HG02642 (cell line): ENCODE measurements at regions not wholly inside any gene's neighbourhood (a gene's known extent, or its start where the extent isn't known, plus 50 kb on each side); places are given as distances from the start of the nearest gene placed in this dataset.

Experiments
- ATAC-seq: cut with Tn5 transposase; IDR thresholded peaks from one replicate; pipeline ENCODE4 v1.9.1; 2021; ENCODE audit warnings: mild to moderate bottlenecking; ENCODE audit not compliant: unreplicated experiment, poor library complexity

- ATAC-seq: no peak
Measured at GRCh38 chr20:60486315-60486714, 528.1 kb downstream of the CDH26 start.

DNA sequence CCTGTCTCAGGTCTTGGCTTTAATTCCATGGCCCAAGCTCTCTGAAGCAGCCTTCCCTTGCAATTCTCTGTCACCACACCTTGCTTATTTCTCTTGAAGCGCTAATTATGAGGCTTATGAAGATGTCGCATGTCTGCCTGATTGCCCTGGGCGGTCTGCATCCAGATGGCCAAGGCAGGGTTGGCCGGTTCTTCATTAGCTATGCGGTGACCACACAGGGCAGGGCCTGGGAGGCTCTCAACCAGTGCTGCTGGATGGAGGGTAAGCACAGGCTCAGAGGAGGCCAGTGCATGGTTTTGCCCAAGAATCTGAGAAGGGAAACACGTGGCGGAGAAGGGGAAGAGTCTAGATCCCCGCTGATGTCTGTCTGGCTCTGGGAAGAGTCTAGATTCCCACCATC, 528.7 kb downstream of the CDH26 start:
- no peak for ATAC-seq

GRCh38 chr20:60490217-60491050, 532.2 kb downstream of the CDH26 start:
- no peak for ATAC-seq

GRCh38 chr20:60491051-60491581, 532.9 kb downstream of the CDH26 start:
- no peak for ATAC-seq

DNA sequence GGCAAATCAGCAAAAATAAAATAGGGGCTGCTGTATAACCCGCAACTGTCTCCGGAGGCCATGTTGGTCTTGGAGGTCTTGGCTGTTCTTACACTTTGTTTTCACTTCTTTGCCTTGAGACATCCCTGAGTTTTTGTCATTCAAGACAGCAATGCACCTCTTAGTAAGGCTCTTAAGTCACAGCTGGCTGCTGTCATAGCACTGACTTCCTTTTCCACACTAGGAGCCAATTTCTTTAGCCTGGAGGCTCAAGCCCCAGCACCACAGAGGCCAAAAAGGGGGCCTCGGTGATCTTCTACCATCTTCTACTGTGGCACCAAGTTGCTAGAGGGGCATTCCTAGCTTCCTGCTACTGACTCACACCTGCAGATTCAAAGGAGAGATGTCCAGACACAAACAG, 536.3 kb downstream of the CDH26 start:
- ATAC-seq: no peak

GRCh38 chr20:60497298-60498035, 539.2 kb downstream of the CDH26 start:
- ATAC-seq: no peak

- ATAC-seq: no peak
Measured at GRCh38 chr20:60500038-60500701, 541.9 kb downstream of the CDH26 start.

DNA sequence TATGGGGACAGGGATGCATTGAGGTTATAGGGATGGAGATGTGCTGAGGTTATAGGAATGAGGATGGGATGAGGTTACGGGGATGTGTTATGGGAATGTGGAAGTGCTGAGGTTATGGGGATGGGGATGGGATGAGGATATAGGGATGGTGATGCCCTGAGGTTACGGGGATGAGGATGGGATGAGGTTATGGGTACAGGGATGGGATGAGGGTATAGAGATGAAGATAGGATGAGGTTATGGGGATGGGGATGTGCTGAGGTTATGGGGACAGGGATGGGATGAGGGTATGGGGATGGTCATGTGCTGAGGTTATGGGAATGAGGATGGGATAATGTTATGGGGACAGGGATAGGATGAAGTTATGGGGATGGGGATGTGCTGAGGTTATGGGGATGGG, 542.8 kb downstream of the CDH26 start:
- ATAC-seq: no peak

- ATAC-seq: no peak
Measured at GRCh38 chr20:60502881-60503280, 544.7 kb downstream of the CDH26 start.

DNA sequence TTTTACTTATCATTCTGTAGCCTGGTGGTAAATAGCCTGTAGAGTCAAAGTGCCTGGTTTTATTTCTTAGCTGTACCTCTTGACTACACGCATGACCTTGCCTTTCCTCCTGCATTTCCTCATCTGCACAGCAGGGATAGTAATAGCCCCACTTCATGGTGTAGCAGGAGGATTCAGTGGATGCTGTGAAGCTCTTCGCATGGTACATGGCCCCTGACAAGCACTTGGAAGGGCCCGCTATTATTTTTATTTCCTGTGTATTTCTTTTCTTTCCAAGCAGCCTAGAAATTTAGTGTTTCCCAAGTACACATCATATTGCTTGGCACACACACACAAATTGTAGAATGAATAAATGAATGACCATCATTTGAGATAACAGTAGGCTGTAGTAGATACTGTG, 547.2 kb downstream of the CDH26 start:
- no peak for ATAC-seq

GRCh38 chr20:60506061-60506460, 547.8 kb downstream of the CDH26 start:
- no peak for ATAC-seq

DNA sequence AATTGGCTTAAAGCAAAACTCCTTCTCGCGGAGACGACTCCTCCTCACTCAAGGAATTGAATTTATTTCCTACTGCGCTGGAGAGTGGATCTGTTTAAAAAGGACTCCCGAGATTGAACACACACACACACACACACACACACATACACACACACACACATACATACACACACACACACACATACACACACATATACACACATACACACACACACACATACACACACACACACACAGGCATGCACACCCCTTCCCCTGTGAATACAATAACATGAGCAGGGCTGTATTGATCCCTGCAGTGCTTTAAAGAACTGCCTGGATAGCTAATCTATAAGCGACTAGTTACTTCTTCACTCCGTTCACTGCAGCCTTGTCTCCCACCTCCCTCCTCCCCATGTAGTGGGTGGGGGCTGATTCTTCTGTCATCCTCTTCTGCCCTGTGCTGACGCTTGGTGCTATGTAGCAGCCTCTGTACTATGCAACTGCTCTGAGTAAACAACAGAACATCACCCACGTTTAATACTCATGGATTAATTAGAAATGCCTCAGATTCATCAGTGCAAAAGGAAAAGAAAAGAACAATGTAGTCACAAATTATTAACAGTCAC, 549.0 kb downstream of the CDH26 start:
- ATAC-seq: no peak

DNA sequence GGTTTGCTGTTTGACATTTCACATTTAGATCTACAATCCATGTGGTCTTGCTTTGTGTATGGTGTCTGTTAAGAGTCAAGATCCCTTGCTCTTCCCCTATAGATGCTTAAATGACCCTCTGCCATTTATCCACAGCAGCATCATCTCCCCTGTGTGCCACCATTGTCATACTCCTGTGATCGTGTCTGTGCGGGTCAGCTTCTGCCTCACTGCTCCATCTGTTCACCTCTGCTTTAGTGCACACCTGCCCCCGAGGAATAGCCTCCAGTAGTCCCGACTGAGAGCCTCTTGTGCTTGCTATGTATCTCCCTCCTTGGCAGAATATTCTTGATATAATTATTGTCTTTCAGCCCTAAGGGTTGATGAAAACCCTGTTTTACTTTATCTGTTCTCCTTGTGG, 551.2 kb downstream of the CDH26 start:
- no peak for ATAC-seq

GRCh38 chr20:60510356-60510755, 552.1 kb downstream of the CDH26 start:
- ATAC-seq: no peak

- no peak for ATAC-seq
Measured at GRCh38 chr20:60512443-60512842, 554.2 kb downstream of the CDH26 start.

DNA sequence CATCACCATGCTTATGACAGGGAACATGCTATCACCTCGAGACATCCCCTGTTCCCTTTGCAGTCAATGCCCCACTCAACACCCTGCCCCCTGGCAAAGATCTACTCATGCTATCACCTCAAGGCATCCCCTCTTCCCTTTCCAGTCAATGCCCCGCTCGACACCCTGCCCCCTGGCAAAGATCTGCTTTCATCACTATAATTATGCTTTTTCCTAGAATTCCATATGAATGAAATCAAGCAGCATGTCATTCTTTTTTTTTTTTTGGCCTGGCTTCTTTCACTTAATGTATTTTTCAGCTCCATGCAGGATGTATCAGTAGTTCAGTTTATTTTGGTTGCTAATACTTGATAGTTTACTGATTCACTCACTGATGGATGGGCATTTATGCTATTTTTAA, 554.9 kb downstream of the CDH26 start:
- ATAC-seq: no peak

DNA sequence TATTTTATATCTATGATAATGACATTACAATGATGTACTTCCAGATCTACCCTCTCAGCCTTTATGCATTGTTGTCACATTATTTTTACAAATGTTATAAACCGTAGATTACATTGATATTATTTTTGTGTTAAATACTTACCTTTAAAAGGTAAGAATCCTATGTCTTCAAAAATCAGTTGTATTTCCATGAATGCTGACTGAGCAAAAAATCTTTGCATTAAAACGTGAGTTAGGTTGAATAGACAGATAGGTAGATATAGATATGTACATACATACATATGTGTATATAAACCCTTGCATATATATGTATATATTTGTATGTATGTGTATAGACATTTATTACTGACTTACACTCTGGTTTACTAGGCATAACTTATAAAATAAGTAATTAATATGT, 558.2 kb downstream of the CDH26 start:
- ATAC-seq: no peak

- ATAC-seq: no peak
Measured at GRCh38 chr20:60518022-60518421, 559.8 kb downstream of the CDH26 start.

DNA sequence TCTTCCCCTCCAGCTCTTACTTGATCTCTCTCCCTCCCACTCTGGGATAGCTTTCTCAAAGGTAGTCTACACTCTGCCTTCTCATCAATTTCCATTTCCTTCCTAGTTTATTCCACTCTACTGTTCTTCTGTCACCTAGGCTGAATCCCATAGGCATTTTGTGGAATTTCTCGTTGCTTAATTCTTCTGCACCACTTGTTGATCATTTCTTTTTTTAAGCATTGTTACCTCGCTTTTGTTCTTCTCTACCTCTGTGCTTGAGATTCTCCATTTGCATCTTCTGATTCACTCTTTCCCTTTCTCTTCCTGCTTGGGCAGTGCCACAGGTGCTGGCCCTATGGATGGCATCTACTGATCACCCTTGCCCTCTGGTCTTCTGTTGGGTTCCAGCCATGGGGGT, 567.2 kb downstream of the CDH26 start:
- ATAC-seq: no peak

- no peak for ATAC-seq
Measured at GRCh38 chr20:60527656-60528055, 569.4 kb downstream of the CDH26 start.

DNA sequence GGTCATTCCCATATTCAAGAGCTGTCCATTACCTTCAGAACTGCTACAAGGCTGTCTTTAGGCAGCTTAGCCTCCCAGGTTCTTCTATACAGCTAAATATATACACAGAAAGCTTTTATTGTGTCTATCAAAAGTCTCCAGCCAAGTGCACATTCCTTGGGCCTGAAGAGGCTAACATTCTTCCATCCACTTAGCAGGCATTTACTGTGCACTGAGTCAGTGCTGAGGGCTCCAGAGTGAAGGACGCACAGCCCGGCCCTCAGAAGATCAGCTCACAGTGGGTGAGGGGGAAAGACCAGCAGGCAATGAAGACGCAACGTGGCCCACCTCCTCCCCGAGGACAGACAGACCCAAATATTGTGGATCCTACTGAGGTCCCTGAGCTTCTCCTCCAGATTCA, 569.9 kb downstream of the CDH26 start:
- no peak for ATAC-seq
